ENCODE measurements at regions not wholly inside any gene's neighbourhood (a gene's known extent, or its start where the extent isn't known, plus 50 kb on each side); places are given as distances from the start of the nearest gene placed in this dataset.

DNA sequence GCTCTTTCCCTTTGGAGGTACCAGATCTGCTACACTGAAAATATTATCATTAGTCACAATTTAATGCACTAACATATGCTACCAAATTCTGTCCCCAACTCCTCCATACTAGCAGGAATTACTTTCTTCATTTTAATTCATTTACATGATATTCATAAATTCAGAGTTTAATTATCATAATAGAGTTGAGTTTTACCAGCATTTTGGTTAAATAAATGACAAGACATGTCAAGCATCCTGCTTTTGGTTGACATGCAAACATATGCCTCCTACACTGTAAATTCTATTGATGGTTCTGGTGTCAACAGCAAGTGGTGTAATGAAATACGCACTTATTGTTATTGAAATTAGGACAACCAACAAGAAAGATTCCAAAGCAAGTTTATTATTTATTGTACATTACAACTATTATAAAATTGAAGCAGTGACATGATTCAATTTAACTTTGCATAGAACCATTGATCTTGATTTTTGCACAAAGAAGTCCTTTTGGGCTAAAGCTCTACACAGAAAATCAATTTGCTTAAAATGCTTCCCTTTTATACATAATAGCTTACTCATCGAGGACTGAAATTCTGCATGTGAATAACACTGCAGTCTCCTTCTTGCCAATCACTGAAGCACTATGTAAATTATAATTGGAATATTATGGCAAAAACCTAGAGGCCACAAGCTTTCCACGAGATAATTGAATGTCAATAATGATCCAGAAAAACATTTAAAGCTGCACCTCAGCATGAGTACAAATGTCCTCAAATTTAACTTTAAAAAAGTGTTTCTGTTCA is 728.6 kb upstream of the ADGRL2 start:
- H3K27me3 Mint-ChIP-seq (ENCODE audit: low read depth): no peaks in the 10 kb centered on the region
- no peak overlapping the region for H3K27ac Mint-ChIP-seq
- H3K9me3 Mint-ChIP-seq: peaks cover 8% of the 10 kb centered on the region
- no peaks in the 10 kb centered on the region for H3K4me1 Mint-ChIP-seq (ENCODE audit: low read depth)
- H3K4me3 Mint-ChIP-seq: no peak overlapping the region
- H3K36me3 Mint-ChIP-seq (ENCODE audit: low read depth): no peaks in the 10 kb centered on the region

DNA sequence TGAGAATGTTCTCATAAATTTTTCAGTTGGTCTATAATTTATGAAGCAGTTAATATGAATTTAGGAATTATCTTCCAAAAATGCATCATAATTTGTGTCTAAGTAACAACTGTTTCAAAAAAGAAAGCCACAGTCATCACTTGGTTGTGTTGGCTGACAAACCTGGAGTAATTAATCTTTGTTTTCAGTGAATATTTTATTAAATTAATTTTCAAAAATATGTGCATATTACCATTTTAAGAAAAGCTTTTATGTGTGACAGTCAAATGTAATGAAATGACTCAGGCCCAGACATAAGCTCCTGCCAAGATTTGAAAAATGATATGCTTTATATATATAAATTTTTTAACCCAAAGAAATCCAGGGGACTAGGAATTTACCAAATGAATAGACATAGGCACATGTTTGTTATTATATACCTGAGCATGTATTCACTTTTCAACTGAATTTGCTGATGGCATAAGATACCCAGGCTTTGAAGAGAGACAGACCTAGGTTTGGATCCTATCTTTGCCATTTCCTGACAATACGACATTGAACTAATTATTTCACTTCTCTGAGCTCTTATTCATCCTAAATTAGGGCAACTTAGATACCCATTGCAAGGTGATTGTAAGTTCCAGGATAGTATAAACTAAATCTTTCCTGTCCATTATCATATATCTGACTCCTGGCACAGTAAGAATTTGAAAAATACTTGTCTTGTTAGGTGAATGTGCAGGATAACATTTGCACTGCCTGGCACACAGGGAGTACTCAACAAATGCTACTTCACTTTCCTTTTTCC is 729.5 kb upstream of the ADGRL2 start:
- H3K27me3 Mint-ChIP-seq (ENCODE audit: low read depth): no peaks in the 10 kb centered on the region
- H3K27ac Mint-ChIP-seq: no peak overlapping the region
- H3K9me3 Mint-ChIP-seq: peaks cover 8% of the 10 kb centered on the region
- H3K4me3 Mint-ChIP-seq: no peak overlapping the region
- H3K4me1 Mint-ChIP-seq (ENCODE audit: low read depth): no peaks in the 10 kb centered on the region
- H3K36me3 Mint-ChIP-seq (ENCODE audit: low read depth): no peaks in the 10 kb centered on the region

DNA sequence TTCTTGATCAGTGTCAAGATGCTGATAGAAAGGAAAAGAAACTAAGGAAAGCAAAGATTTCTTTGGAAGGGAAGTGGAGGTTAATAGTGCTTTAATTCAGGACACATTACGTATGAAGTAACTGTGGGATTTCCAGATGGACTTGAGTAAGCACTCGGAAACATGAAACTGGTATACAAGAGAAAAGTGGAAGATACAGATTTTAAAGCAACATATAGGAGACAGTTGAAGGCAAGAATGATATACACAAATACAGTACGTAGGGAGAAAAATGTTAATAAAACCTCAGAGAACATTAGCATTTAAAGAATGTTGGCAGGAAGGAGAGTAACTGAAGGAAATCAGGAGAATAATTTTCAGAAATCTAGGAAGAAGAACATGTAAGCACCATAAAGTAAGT is 730.9 kb upstream of the ADGRL2 start:
- Mint-ChIP-seq H3K4me3 (no peak overlapping the region), H3K27me3 (ENCODE audit: low read depth) (no peaks in the 10 kb centered on the region), H3K4me1 (ENCODE audit: low read depth) (no peaks in the 10 kb centered on the region), H3K9me3 (peaks cover 8% of the 10 kb centered on the region), H3K36me3 (ENCODE audit: low read depth) (no peaks in the 10 kb centered on the region), H3K27ac (no peak overlapping the region)

DNA sequence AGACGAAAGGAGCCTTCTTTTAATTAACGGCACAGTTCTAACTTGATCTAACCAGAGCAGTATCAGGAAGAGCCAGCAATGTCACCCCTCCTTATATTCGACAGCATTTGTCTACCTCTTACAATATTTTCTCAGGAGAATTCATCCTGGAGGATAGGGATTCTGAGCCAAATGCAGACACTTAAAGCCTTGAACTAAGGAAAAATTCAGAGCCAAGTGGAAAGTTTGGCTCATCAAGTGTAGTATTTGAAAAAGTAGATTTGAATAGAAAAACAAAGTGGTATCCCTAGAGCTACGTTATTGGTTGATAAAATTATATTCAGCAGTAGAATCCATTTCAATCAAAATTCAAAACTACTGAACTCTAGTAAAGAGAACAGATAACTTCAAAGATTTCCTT is 732.0 kb upstream of the ADGRL2 start:
- Mint-ChIP-seq H3K27me3 (ENCODE audit: low read depth) (no peaks in the 10 kb centered on the region), H3K36me3 (ENCODE audit: low read depth) (no peaks in the 10 kb centered on the region), H3K27ac (no peak overlapping the region), H3K4me3 (no peak overlapping the region), H3K4me1 (ENCODE audit: low read depth) (no peaks in the 10 kb centered on the region), H3K9me3 (peaks cover 8% of the 10 kb centered on the region)

DNA sequence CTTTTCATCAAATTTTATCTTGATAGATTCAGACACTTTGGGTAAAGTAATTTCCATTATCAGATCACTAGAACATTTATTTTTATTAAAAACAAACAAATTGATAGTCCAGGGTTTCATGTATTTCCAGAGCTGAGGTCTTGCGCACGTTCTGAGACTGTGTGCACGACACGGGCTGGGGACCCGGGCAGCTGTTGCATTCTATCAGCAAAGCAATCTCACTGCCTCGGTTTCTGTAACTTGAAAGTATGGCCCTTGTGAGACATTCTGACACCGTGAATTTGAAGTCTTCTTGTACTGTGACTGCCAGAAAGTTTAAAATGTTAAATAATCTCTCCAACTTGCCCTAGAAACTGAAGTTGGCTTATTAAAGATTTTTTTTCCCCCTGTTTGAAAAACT is 746.9 kb upstream of the ADGRL2 start:
- H3K36me3 Mint-ChIP-seq (ENCODE audit: low read depth): no peaks in the 10 kb centered on the region
- H3K9me3 Mint-ChIP-seq: no peaks in the 10 kb centered on the region
- no peak overlapping the region for H3K4me3 Mint-ChIP-seq
- H3K4me1 Mint-ChIP-seq (ENCODE audit: low read depth): no peaks in the 10 kb centered on the region
- H3K27me3 Mint-ChIP-seq (ENCODE audit: low read depth): no peaks in the 10 kb centered on the region
- no peak overlapping the region for H3K27ac Mint-ChIP-seq

DNA sequence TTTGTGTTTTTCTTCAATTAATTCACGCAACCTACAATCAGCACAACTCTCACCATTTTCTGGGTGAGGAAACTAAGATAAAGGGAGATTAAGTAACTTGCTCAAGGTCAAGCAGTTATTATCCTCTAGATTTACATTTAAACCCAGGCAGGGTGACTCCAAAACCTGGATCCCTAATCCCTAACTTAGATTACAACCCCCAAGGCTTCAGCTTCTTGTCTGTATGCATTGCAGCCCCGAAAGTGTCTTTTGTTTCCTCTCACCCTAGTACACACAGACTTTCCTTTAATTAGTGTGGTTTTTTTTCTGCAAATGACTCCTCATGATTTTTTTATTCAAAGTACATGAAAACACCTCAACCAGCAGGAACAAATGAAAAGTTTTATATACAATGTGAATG is 748.6 kb upstream of the ADGRL2 start:
- Mint-ChIP-seq H3K4me3 (no peak overlapping the region), H3K4me1 (ENCODE audit: low read depth) (no peaks in the 10 kb centered on the region), H3K27ac (no peak overlapping the region), H3K9me3 (no peaks in the 10 kb centered on the region), H3K36me3 (ENCODE audit: low read depth) (no peaks in the 10 kb centered on the region), H3K27me3 (ENCODE audit: low read depth) (no peaks in the 10 kb centered on the region)

DNA sequence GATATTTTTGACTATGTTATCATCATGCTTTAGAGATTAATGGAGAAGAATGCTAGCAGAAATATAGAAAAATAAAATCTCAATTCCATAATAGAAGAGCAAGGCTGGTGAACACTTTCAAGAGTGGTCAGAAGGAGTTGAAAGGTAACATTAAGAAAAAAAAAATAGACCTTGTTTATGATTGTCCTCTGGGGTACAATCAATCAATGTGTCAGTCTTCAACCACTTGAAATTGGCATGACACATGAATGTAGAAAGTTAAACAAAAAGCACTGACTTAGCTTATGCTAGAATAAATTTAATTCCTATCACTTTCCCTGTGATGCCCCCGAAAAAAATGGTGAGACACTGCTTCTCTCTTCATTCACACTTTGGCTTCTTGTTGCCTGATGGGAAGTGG is 750.3 kb upstream of the ADGRL2 start:
- Mint-ChIP-seq H3K36me3 (ENCODE audit: low read depth) (no peaks in the 10 kb centered on the region), H3K27me3 (ENCODE audit: low read depth) (no peaks in the 10 kb centered on the region), H3K9me3 (no peaks in the 10 kb centered on the region), H3K4me1 (ENCODE audit: low read depth) (no peaks in the 10 kb centered on the region), H3K4me3 (no peak overlapping the region), H3K27ac (no peak overlapping the region)

DNA sequence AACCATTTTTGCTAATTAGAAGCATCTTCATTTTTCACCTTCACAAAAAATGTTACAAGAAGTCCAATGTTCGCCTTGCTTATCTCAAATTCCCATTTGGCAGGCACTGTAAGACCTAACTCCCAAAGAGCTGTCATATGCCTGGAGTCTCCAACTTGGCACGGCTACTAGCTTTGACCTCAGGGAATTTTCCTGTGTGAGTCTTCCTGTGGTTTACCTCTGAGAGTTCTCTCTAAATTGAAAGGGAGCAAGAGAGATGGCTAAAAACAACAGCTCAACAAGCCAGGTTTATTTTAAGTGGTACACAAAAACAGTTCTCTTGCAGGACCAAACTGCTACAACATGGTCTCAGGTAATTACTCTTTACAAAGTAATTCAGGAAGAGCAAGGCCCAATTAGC is 756.0 kb upstream of the ADGRL2 start:
- no peaks in the 10 kb centered on the region for H3K36me3 Mint-ChIP-seq (ENCODE audit: low read depth)
- H3K9me3 Mint-ChIP-seq: no peaks in the 10 kb centered on the region
- no peaks in the 10 kb centered on the region for H3K4me1 Mint-ChIP-seq (ENCODE audit: low read depth)
- no peaks in the 10 kb centered on the region for H3K27me3 Mint-ChIP-seq (ENCODE audit: low read depth)
- H3K4me3 Mint-ChIP-seq: no peak overlapping the region
- no peak overlapping the region for H3K27ac Mint-ChIP-seq

DNA sequence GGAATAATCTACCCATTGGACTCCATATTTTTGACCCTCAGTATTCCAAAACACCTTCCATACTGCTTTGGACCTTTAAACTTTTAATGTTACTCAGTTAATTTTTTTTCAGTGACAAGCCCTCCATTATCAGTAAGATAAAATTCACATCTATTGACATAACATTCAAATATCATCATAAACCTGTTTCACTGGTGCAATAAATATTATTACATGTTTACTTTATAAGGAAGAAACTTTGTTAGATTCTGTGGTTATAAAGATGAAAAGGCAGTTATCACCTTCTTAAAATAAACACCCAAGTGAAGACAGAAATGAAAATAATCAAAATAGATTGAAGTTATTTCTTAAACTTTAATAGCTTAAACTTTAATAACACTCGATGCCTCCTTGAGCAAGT is 758.5 kb upstream of the ADGRL2 start:
- H3K36me3 Mint-ChIP-seq (ENCODE audit: low read depth): no peaks in the 10 kb centered on the region
- no peaks in the 10 kb centered on the region for H3K4me1 Mint-ChIP-seq (ENCODE audit: low read depth)
- no peaks in the 10 kb centered on the region for H3K27me3 Mint-ChIP-seq (ENCODE audit: low read depth)
- H3K27ac Mint-ChIP-seq: no peak overlapping the region
- no peak overlapping the region for H3K4me3 Mint-ChIP-seq
- H3K9me3 Mint-ChIP-seq: peaks cover 4% of the 10 kb centered on the region

DNA sequence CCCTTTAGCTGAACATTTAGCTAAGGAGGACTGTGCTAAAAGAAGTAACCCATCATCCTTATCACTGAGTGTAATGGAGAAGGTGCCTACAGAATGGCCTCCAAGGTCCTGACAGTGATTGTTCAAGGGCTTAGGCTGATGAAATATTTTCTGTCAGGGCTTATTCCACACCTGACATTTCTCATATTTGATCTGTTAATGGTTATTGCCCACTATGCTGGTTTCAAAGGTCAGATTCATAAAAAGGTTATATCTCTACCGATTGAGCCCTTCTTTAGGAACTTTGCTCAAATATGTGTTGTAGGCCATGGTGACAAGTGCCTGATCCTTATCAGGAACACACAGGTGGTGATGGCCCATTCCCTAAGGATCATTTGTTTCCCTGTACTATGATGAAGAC is 766.4 kb upstream of the ADGRL2 start:
- no peak overlapping the region for H3K27ac Mint-ChIP-seq

DNA sequence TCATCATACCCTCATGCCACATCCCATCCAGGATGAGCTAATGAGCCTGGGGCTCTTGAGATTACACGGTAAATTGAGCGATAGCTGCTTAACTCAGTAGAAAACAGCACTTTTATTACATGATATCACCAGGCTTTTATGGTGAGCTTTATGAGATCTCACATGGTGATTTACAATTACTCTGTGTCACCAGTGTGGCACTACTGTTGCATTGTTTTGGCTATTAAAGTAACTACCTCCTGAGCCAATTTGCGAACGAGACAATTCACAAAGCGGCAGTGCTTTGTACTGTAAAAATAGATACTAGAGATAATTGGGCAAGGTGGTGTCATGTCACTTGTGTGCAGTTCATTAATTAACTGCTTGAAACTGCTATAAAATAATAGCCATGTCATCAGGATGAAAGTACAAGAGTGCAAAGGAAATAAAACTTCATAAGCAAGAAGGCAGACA is 767.7 kb upstream of the ADGRL2 start:
- Mint-ChIP-seq H3K4me3 (no peak overlapping the region), H3K27me3 (ENCODE audit: low read depth) (no peaks in the 10 kb centered on the region), H3K9me3 (no peaks in the 10 kb centered on the region), H3K4me1 (ENCODE audit: low read depth) (no peaks in the 10 kb centered on the region), H3K36me3 (ENCODE audit: low read depth) (no peaks in the 10 kb centered on the region), H3K27ac (no peak overlapping the region)

More for the DNA sequence above, 766.4 kb upstream of the ADGRL2 start:
- H3K36me3 Mint-ChIP-seq (ENCODE audit: low read depth): no peaks in the 10 kb centered on the region
- no peaks in the 10 kb centered on the region for H3K4me1 Mint-ChIP-seq (ENCODE audit: low read depth)
- no peak overlapping the region for H3K4me3 Mint-ChIP-seq
- H3K9me3 Mint-ChIP-seq: peaks cover 4% of the 10 kb centered on the region
- H3K27me3 Mint-ChIP-seq (ENCODE audit: low read depth): no peaks in the 10 kb centered on the region

DNA sequence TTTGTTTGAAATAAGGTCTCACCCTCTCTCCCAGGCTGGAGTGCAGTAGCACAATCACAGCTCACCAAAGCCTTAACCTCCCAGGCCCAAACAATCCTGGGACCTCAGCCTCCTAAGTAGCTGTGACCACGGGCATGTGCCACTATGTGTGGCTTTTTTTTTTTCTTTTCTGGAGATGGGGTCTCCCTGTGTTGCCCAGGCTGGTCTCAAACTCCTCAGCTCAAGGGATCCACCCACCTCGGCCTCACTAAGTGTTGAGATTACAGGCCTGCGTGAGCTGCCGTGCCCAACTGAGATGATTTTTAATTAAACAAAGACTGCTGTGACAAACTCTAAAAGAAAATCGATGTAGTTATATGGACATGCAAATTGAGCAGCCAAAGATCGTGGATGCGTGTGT is 768.4 kb upstream of the ADGRL2 start:
- Mint-ChIP-seq H3K4me1 (ENCODE audit: low read depth) (no peaks in the 10 kb centered on the region), H3K4me3 (no peak overlapping the region), H3K9me3 (no peaks in the 10 kb centered on the region), H3K36me3 (ENCODE audit: low read depth) (no peaks in the 10 kb centered on the region), H3K27ac (no peak overlapping the region), H3K27me3 (ENCODE audit: low read depth) (no peaks in the 10 kb centered on the region)

DNA sequence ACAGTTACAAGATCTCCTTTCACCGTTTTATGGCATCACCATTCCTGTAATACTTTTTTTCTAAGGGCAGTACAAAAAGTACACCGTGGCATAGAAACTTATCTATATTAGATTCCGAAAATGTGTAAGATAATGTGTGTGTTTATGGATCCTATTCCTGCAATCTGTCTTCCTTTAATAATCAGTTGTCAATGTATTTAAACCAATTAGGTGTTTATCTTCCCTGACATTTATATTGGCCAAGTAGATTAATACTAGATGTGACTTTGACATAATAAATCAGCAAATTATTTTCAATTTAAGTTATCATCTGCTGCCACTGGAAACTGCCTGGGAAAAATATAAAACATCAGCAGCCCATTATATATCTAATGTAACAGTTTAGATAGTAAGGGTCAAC is 770.3 kb upstream of the ADGRL2 start:
- H3K9me3 Mint-ChIP-seq: no peaks in the 10 kb centered on the region
- H3K36me3 Mint-ChIP-seq (ENCODE audit: low read depth): no peaks in the 10 kb centered on the region
- H3K27ac Mint-ChIP-seq: no peak overlapping the region
- no peaks in the 10 kb centered on the region for H3K4me1 Mint-ChIP-seq (ENCODE audit: low read depth)
- H3K27me3 Mint-ChIP-seq (ENCODE audit: low read depth): no peaks in the 10 kb centered on the region
- H3K4me3 Mint-ChIP-seq: no peak overlapping the region

DNA sequence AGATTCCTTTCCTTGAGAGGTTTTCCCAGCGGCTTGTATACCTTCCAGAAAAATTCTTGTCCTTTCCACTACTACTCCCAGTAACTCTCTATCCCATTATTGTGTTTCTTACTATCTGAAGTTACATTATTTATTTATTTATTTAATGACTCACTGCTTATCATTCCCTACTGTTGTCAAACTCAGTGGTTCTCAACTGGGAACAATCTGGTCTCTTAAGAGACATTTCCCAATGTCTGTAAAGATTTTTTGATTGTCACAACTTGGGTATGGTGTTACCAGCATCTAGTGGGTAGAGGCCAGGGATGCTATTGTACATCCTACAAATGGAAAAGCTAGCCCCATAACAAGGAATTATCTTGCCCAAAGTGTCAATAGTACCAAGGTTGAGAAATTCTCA is 771.5 kb upstream of the ADGRL2 start:
- no peaks in the 10 kb centered on the region for H3K4me1 Mint-ChIP-seq (ENCODE audit: low read depth)
- H3K27me3 Mint-ChIP-seq (ENCODE audit: low read depth): no peaks in the 10 kb centered on the region
- H3K27ac Mint-ChIP-seq: no peak overlapping the region
- no peaks in the 10 kb centered on the region for H3K36me3 Mint-ChIP-seq (ENCODE audit: low read depth)
- H3K4me3 Mint-ChIP-seq: no peak overlapping the region
- H3K9me3 Mint-ChIP-seq: peaks cover 4% of the 10 kb centered on the region

DNA sequence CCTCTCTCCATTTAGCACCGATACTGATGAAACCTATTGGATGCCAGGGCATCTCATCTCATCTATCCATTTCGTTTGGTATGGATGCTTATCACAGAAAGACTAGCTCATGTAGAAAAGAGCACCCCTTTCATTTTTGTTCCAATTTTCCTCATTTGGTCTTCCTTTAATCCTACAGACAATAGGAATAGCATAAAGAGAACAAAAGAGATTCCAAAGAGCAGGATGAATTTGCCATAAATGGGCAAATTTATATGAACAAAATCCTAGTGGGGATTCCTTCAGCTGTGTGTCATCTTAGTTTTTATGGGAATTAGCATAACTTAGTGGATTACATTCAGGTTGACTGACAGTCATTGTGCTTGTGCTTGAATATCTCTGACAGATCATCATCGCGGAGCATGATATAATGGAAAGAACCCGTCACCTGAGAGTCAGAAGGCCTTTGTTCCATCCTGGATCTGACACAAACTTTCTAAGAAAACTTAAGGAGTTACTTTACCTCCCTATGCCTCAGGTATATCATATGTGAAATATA is 777.5 kb upstream of the ADGRL2 start:
- no peaks in the 10 kb centered on the region for H3K4me1 Mint-ChIP-seq (ENCODE audit: low read depth)
- H3K4me3 Mint-ChIP-seq: no peak overlapping the region
- H3K27me3 Mint-ChIP-seq (ENCODE audit: low read depth): no peaks in the 10 kb centered on the region

More for the DNA sequence above, 777.5 kb upstream of the ADGRL2 start:
- Mint-ChIP-seq H3K9me3 (peaks cover 4% of the 10 kb centered on the region), H3K27ac (no peak overlapping the region), H3K36me3 (ENCODE audit: low read depth) (no peaks in the 10 kb centered on the region)

All from T-helper 1 cell treated with Interleukin-12 subunit alpha and Interleukin-12 subunit beta and Interleukin-4 antibody, amounts not matched to agents 30 μg/mL and 1 μg/mL, for 36 hours (primary cell).